Spinal cord (tissue), 9 donors: ENCODE measurements at regions not wholly inside any gene's neighbourhood (a gene's known extent, or its start where the extent isn't known, plus 50 kb on each side); places are given as distances from the start of the nearest gene placed in this dataset.
"Not testable (repeated sequence)": the region's sequence is repeated elsewhere in the genome, so short reads cannot be mapped to it uniquely, and the experiment has no call there.

Source experiments
- DNase-seq, 6 donors: peaks; one replicate each; pipeline versions ENCODE4 v3.0.0 to v3.0.0-alpha.2; 2013 to 2015; ENCODE audit warnings: low spot score in 6 of 6, low read depth in 4 of 6
- H3K27ac ChIP-seq: one replicate; pipeline ENCODE4 v1.5.1; 2013; ENCODE audit warnings: low read depth, low read length, control low read depth
- H3K27me3 ChIP-seq: one replicate; pipeline ENCODE4 v1.6.1; 2013; ENCODE audit warnings: low read length; ENCODE audit not compliant: control insufficient read depth, insufficient read depth
- H3K36me3 ChIP-seq: one replicate; pipeline ENCODE4 v1.6.1; 2013; ENCODE audit warnings: low read length; ENCODE audit not compliant: control insufficient read depth, insufficient read depth
- H3K4me1 ChIP-seq: one replicate; pipeline ENCODE4 v1.6.1; 2013; ENCODE audit warnings: low read length; ENCODE audit not compliant: control insufficient read depth, insufficient read depth
- H3K4me3 ChIP-seq: one replicate; pipeline ENCODE4 v1.5.1; 2013; ENCODE audit warnings: low read depth, low read length, control low read depth
- H3K9me3 ChIP-seq: one replicate; pipeline ENCODE4 v1.6.1; 2013; ENCODE audit warnings: low read length; ENCODE audit not compliant: control insufficient read depth, insufficient read depth
- WGBS: methylation state at CpG from one replicate; pipeline ENCODE4 v1.1.5; 2013; ENCODE audit warnings: missing lambda C conversion rate; ENCODE audit not compliant: insufficient coverage; 5-methylcytosine and 5-hydroxymethylcytosine counted together
- donor health status: healthy.

DNA sequence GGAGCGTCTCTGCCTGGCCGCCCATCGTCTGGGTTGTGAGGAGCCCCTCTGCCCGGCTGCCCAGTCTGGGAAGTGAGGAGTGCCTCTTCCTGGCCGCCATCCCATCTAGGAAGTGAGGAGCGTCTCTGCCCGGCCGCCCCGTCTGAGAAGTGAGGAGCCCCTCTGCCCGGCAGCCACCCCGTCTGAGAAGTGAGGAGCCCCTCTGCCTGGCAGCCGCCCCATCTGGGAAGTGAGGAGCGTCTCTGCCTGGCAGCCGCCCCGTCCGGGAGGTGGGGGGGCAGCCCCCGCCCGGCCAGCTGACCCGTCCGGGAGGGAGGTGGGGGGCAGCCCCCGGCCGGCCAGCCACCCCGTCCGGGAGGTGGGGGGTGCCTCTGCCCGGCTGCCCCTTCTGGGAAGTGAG, 108.5 kb downstream of the SOX14 start:
- not testable (repeated sequence) for DNase-seq, H3K27ac ChIP-seq, H3K4me1 ChIP-seq, H3K36me3 ChIP-seq, H3K4me3 ChIP-seq, H3K9me3 ChIP-seq, H3K27me3 ChIP-seq
- 94% methylated on average over 22 of the region's 25 CpGs for WGBS

DNA sequence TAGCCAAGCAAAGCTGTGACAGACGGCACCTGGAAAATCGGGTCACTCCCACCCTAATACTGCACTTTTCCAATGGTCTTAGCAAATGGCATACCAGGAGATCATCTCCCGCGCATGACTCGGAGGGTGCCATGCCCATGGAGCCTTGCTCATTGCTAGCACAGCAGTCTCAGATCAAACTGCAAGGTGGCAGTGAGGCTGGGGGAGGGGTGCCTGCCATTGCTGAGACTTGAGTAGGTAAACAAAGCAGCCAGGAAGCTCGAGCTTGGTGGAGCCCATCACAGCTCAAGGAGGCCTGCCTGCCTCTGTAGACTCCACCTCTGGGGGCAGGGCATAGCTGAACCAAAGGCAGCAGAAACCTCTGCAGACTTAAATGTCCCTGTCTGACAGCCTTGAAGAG, 113.1 kb upstream of the CLDN18 start:
- not testable (repeated sequence) for H3K36me3 ChIP-seq, H3K4me3 ChIP-seq, H3K27ac ChIP-seq, H3K27me3 ChIP-seq, H3K4me1 ChIP-seq, H3K9me3 ChIP-seq, DNase-seq
- 83% methylated on average over 6 of the region's 6 CpGs for WGBS

DNA sequence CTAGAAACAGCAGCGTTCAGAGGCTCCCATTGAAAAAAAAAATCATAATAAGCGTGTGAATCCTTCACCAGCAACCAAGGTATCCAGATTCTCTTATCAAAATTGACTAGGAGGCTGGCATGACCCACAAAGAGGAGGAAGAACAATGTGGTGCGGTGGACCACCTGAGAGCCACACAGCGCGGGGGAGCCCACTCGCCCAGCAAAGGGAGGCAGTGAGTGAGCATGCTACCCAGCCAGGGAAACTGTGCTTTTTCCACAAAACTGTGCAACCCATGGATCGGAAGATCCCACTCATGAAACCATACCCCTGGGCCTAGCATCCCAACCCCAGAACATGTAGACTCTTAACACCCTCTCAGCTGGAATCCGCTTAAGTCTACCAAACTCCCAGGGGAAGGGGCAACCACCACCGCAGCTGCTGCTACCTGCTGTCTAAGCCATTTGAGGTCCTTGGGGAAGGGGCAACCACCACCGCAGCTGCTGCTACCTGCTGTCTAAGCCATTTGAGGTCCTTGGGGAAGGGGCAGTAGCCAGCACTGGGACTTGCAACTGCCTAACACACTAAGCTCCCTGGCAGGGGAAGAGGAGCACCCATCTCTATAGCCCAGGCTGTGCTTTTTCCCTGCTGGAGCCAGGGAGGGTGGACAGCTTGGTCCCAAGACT, 102.8 kb upstream of the CLDN18 start:
- 99% methylated on average over 7 of the region's 10 CpGs for WGBS
- Histone ChIP-seq H3K36me3 (no peaks in the 10 kb centered on the region), H3K27ac (no peak overlapping the region), H3K4me3 (no peak overlapping the region), H3K27me3 (no peaks in the 10 kb centered on the region), H3K4me1 (no peaks in the 10 kb centered on the region), H3K9me3 (peaks cover 5% of the 10 kb centered on the region)
- no peak for DNase-seq

DNA sequence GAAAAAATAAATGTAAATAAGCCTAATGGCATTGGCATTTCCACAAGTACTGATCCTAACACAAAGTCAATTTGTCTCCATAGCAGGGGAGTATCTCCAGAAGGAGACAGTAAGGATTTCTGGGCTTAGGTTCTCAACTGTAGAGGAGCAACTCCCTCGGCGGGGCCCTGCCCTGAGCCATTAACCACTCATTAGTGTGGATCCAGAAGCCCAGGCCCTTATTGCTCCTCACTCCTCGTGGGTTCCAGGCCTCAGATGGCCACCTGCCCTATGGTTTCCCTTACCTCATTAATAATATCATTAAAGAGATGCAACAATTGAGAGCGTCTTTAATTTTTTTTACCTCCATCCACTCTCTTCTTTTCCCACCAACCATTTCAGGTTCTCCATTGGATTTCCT, 85.3 kb upstream of the CLDN18 start:
- 100% methylated on average over 3 of the region's 4 CpGs for WGBS
- H3K27me3 ChIP-seq: no peaks in the 10 kb centered on the region
- no peak overlapping the region for H3K27ac ChIP-seq
- no peak for DNase-seq
- H3K4me3 ChIP-seq: no peak overlapping the region
- no peaks in the 10 kb centered on the region for H3K4me1 ChIP-seq
- H3K9me3 ChIP-seq: no peaks in the 10 kb centered on the region
- no peaks in the 10 kb centered on the region for H3K36me3 ChIP-seq

DNA sequence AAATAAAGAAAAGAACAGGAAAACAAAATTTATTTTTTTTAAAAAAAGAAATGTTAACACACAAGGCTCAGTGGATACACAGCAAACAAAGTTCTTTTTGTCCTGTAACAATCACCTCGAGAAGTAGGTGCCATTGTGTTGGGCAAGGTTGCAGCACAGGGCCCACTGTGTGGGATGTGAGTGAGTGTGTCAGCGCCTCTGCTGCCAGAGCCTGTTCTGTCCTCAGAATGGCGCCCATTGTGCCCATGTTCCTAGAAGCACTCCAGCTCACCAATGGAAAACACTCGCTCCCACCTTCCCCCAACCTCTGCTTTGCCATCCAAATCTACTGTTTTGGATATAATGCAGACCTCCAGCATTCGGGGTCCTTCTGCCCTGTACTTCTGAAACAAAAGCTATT, 84.9 kb upstream of the CLDN18 start:
- Histone ChIP-seq H3K27ac (no peak overlapping the region), H3K27me3 (no peaks in the 10 kb centered on the region), H3K36me3 (no peaks in the 10 kb centered on the region), H3K4me1 (no peaks in the 10 kb centered on the region), H3K9me3 (no peaks in the 10 kb centered on the region), H3K4me3 (no peak overlapping the region)
- no peak for DNase-seq
- WGBS: 86% methylated on average over 3 of the region's 5 CpGs

DNA sequence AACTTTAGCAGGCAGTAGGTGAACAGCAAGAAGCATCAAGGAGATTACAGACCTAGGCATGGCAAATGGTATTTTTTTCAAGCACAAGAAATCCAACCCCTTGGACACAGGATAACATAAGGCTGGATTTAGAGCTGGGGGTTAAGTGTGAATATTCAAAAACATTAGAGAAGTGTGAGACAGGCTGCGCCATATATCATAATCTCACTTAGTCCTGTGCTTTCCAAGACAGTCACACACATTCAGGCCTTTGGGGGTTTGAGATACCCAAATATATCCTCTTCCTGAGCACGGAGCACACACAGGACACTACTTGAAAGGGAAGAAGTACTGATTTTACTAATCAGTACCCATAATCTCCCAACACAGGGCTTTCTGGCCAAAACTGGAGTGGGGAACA, 83.0 kb upstream of the CLDN18 start:
- Histone ChIP-seq H3K4me3 (no peak overlapping the region), H3K4me1 (no peaks in the 10 kb centered on the region), H3K9me3 (no peaks in the 10 kb centered on the region), H3K36me3 (no peaks in the 10 kb centered on the region), H3K27ac (no peak overlapping the region), H3K27me3 (no peaks in the 10 kb centered on the region)
- no CpG with 5 or more reads among the region's 2 CpGs for WGBS
- no peak for DNase-seq

DNA sequence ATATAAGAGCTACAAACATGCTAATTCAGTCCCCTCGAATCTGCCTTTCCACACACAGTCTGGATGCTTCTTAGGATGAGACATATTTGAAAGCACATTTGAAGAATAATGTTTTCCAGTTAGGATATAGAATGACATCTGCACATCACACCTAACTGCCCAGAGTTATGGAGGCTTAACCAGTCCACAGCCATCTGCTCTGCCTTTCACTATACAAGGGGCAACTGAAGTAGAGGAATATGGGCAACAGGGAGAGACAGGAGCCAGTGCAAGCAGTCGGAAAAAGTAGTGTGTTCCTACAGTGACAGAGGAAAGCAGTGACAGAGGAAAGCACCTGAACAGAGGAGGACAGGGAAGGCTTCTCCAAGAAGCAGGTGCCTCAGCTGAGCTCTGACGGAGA, 79.0 kb upstream of the CLDN18 start:
- H3K9me3 ChIP-seq: no peaks in the 10 kb centered on the region
- 100% methylated on average over 2 of the region's 3 CpGs for WGBS
- H3K27ac ChIP-seq: no peak overlapping the region
- H3K4me1 ChIP-seq: no peaks in the 10 kb centered on the region
- H3K36me3 ChIP-seq: no peaks in the 10 kb centered on the region
- no peaks in the 10 kb centered on the region for H3K27me3 ChIP-seq
- H3K4me3 ChIP-seq: no peak overlapping the region
- DNase-seq: no peak

DNA sequence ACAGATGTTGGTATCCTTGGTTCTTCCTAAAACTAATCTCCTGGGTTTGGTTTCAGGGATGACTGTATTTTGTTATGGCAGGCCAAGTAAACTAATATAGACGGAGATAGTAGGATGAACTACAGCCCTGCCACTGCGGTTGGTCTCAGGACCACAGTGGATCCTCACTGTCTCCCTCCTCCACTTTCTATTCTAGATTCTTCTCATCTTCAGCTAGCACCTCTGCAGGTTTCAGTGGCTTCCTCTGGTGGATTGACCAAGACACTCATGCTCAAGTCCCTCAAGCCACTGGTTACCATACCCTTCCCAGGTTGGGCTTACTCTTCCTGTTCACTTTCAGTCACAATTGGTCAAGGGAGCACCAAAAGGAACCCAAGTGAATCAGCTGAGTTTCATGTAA, 71.1 kb upstream of the CLDN18 start:
- 75% methylated on average over 1 of the region's 2 CpGs for WGBS
- Histone ChIP-seq H3K27ac (no peak overlapping the region), H3K27me3 (no peaks in the 10 kb centered on the region), H3K4me3 (no peak overlapping the region), H3K4me1 (no peaks in the 10 kb centered on the region), H3K9me3 (peaks cover 2% of the 10 kb centered on the region), H3K36me3 (no peaks in the 10 kb centered on the region)
- no peak for DNase-seq

DNA sequence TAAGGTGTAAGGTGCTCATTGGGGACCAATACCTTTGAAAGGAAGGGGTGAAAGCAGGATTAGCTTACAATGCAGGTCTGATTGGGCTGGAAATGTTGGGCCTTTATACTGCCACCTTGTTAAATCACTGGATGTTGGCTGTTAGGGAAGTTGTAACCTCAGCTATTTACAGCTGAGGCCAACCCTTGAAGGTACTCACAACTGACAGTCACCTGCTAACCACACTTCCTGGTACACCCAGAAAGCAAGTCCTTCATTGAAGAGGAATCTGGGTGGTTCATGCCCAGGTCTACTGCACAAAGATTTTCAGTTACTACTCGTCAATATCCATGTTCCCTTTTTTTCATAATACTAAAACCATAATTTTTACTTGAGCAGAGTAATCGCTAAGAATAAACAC, 65.4 kb upstream of the CLDN18 start:
- H3K27ac ChIP-seq: no peak overlapping the region
- no peaks in the 10 kb centered on the region for H3K36me3 ChIP-seq
- H3K9me3 ChIP-seq: peaks cover 2% of the 10 kb centered on the region
- H3K27me3 ChIP-seq: peaks cover 3% of the 10 kb centered on the region
- no peak for DNase-seq
- no peak overlapping the region for H3K4me3 ChIP-seq
- no peaks in the 10 kb centered on the region for H3K4me1 ChIP-seq
- WGBS: 94% methylated on average over 2 of the region's 2 CpGs

DNA sequence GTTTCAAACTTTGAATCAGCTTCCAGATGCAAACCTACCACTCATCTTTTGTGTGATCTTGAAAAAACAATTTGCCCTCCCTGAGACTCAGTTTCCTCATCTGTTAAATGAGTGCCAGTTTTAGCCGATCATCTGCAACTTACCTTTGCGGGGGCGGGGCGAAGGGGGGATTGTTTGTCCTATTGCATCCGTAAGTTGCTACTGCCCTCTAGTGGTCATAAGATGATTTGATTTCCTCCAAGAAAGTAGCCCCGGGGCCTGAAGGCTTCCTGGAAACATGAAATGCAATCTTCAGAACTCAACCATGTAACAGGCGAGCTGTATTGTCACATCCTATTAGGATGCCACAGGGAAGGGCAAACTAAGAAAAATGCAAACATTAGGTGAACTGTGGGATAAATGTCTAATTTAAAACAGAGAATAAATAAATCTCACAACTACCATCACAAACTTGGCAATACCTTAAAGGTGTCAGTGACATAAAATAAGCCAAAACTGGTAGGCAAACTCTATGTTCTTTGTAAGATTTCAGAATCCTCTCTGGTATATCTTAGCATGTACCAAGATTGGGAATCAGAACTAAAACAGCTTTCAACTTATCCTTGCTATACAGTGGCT, 63.5 kb upstream of the CLDN18 start:
- DNase-seq: peak; percentile 13 to 88 (median 42)
- 0% methylated on average over 2 of the region's 7 CpGs for WGBS
- Histone ChIP-seq H3K36me3 (no peaks in the 10 kb centered on the region), H3K9me3 (no peaks in the 10 kb centered on the region), H3K4me1 (no peaks in the 10 kb centered on the region), H3K4me3 (no peak overlapping the region), H3K27me3 (peaks cover 3% of the 10 kb centered on the region), H3K27ac (no peak overlapping the region)
